Activated CD4-positive, alpha-beta T cell treated with anti-CD3 and anti-CD28 coated beads, Interleukin-2, Interleukin-4, amounts not matched to agents 100 ng/mL and 50 ng/mL, durations not matched to agents 16 hours and 8 hours (primary cell): ENCODE measurements at regions not wholly inside any gene's neighbourhood (a gene's known extent, or its start where the extent isn't known, plus 50 kb on each side); places are given as distances from the start of the nearest gene placed in this dataset.
A peak's percentile ranks its signal among the peaks of the same experiment; 100 is the strongest.

Source experiments
- DNase-seq: peaks from one replicate; pipeline ENCODE4 v3.0.0-alpha.2; 2020; ENCODE audit warnings: low spot score

GRCh38 chr1:221430152-221430960, 311.5 kb downstream of the DUSP10 start:
- DNase-seq, result no peak

- no peak for DNase-seq
Measured at GRCh38 chr1:221431068-221431651, 310.7 kb downstream of the DUSP10 start.

- DNase-seq, result no peak
Measured at GRCh38 chr1:221431961-221432360, 309.9 kb downstream of the DUSP10 start.

GRCh38 chr1:221435504-221435904, 306.4 kb downstream of the DUSP10 start:
- DNase-seq, result peak; percentile 67

GRCh38 chr1:221437171-221437570, 304.7 kb downstream of the DUSP10 start:
- no peak for DNase-seq

- DNase-seq, result peak; percentile 15
Measured at GRCh38 chr1:221437926-221438325, 304.0 kb downstream of the DUSP10 start.

- DNase-seq, result peak; percentile 91
Measured at GRCh38 chr1:221439008-221439746, 302.7 kb downstream of the DUSP10 start.

- DNase-seq, result peak; percentile 86
Measured at GRCh38 chr1:221439747-221440501, 302.0 kb downstream of the DUSP10 start.

- no peak for DNase-seq
Measured at GRCh38 chr1:221440658-221441057, 301.2 kb downstream of the DUSP10 start.

GRCh38 chr1:221442056-221442455, 299.8 kb downstream of the DUSP10 start:
- DNase-seq, result no peak

- no peak for DNase-seq
Measured at GRCh38 chr1:221444346-221444745, 297.5 kb downstream of the DUSP10 start.

GRCh38 chr1:221448585-221449175, 293.2 kb downstream of the DUSP10 start:
- DNase-seq, result no peak

- no peak for DNase-seq
Measured at GRCh38 chr1:221449194-221449593, 292.7 kb downstream of the DUSP10 start.

- peak; percentile 38 for DNase-seq
Measured at GRCh38 chr1:221449801-221450470, 292.0 kb downstream of the DUSP10 start.

- no peak for DNase-seq
Measured at GRCh38 chr1:221451741-221452140, 290.1 kb downstream of the DUSP10 start.

- no peak for DNase-seq
Measured at GRCh38 chr1:221454096-221454495, 287.8 kb downstream of the DUSP10 start.

- DNase-seq, result no peak
Measured at GRCh38 chr1:221456918-221457317, 285.0 kb downstream of the DUSP10 start.

- DNase-seq, result no peak
Measured at GRCh38 chr1:221457685-221458446, 284.0 kb downstream of the DUSP10 start.

- DNase-seq, result no peak
Measured at GRCh38 chr1:221458447-221459156, 283.3 kb downstream of the DUSP10 start.

GRCh38 chr1:221459558-221459957, 282.3 kb downstream of the DUSP10 start:
- no peak for DNase-seq
